ENCODE measurements at regions not wholly inside any gene's neighbourhood (a gene's known extent, or its start where the extent isn't known, plus 50 kb on each side); places are given as distances from the start of the nearest gene placed in this dataset.

DNA sequence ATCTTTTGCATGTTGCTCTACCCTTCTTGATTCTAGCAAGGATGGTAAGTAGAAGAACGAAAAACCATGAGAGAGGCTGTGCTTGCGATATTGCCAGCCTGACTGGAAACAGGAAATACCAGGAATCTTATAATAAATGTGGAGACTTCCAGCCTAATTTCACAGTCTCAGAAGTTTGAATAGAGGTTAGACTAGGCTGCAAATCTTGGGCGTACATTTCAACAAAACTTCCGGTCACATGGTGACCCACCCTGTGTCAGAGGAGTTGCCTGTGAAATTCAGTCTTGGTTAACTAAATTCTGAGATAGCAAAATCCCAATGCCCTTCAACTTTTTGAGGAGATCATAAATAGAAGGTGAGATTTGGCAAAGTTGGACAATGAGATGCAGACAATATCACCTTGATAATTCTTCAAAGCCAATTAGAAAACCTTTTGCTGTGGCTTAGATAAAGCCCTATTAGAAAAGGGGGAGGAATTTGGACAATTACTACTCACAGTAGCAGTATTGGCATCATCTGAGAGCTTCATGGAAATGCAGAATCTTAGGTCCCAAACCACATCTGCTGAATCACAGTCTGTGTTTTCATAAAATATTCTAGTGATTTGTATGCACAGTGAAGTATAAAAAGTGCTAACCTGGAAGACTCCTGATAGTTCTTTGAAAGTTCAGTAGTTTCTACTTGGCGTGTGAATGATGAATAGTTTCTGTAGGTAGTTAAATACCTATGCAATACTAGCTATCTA, 262.0 kb upstream of the JAG1 start:
- peaks cover 2% of the 10 kb centered on the region for H3K4me1 ChIP-seq (ENCODE audit: control insufficient read depth, insufficient read depth, low read depth, low read length)
- no peak overlapping the region for H3K27ac ChIP-seq (ENCODE audit: low read length, poor library complexity, severe bottlenecking)
- no peak overlapping the region for H2BK5ac ChIP-seq (ENCODE audit: low read depth, low read length, poor library complexity, severe bottlenecking)
- no peak overlapping the region for H3K14ac ChIP-seq (ENCODE audit: low read length in 2 of 2)
- no peaks in the 10 kb centered on the region for H3K79me1 ChIP-seq (replicated peaks; ENCODE audit: low read length, poor library complexity, severe bottlenecking)
- WGBS, result 88% methylated on average over 5 of the region's 5 CpGs
- H3K9me3 ChIP-seq (ENCODE audit: control insufficient read depth, low read length), result no peaks in the 10 kb centered on the region
- H2BK120ac ChIP-seq (ENCODE audit: low read depth, low read length), result no peak overlapping the region
- H3K4ac ChIP-seq (ENCODE audit: low read depth in 1 of 2, low read length in 2 of 2), result no peak overlapping the region
- no peak overlapping the region for H2BK15ac ChIP-seq (ENCODE audit: low read depth, poor library complexity, severe bottlenecking)
- no peaks in the 10 kb centered on the region for H3K36me3 ChIP-seq (ENCODE audit: control insufficient read depth in 1 of 2, insufficient read depth in 2 of 2, low read depth in 1 of 2, low read length in 2 of 2)
- H3K4me3 ChIP-seq (ENCODE audit: insufficient read depth in 1 of 2, low read depth in 1 of 2, low read length in 2 of 2), result no peak overlapping the region
- H2AFZ ChIP-seq (ENCODE audit: low read depth, low read length), result no peak overlapping the region
- H3K23ac ChIP-seq (ENCODE audit: low read length in 2 of 2), result no peak overlapping the region
- no peak overlapping the region for H2BK12ac ChIP-seq (ENCODE audit: low read length in 2 of 2)
- H3K18ac ChIP-seq (ENCODE audit: low read depth in 1 of 2, low read length in 2 of 2), result no peak overlapping the region
- no peak overlapping the region for H3K4me2 ChIP-seq (ENCODE audit: low read length, poor library complexity, severe bottlenecking)
- no peak overlapping the region for H4K8ac ChIP-seq (ENCODE audit: low read length)
- no peaks in the 10 kb centered on the region for H3K27me3 ChIP-seq (ENCODE audit: control insufficient read depth in 1 of 2, insufficient read depth in 1 of 2, low read length in 2 of 2)
- H4K91ac ChIP-seq (ENCODE audit: low read length), result no peak overlapping the region
- no peak overlapping the region for H3K9ac ChIP-seq (ENCODE audit: low read length)
- DNase-seq, result no peak
- no peak overlapping the region for H2AK5ac ChIP-seq (ENCODE audit: low read length, severe bottlenecking)

DNA sequence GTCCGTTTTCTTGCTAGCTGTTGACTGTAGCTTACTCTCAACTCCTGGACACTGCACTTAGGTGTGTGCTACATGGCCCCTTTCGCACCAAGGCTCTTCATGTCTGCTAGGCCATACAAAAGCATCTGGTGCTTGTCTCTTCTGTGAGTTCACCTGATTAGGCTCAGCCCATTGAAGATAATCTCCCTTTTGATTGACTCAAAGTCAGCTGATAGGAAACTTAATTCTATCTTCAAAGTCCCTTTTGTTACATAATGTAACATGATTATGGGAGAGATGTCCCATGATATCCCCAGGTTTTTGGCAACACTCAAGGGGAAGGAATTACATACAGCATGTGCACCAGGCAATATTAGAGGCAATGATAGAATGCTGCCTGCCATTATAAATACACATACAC, 263.0 kb upstream of the JAG1 start:
- H4K8ac ChIP-seq (ENCODE audit: low read length), result no peak overlapping the region
- H3K18ac ChIP-seq (ENCODE audit: low read depth in 1 of 2, low read length in 2 of 2), result no peak overlapping the region
- no peaks in the 10 kb centered on the region for H3K27me3 ChIP-seq (ENCODE audit: control insufficient read depth in 1 of 2, insufficient read depth in 1 of 2, low read length in 2 of 2)
- no peak overlapping the region for H2BK12ac ChIP-seq (ENCODE audit: low read length in 2 of 2)
- no peak overlapping the region for H2BK5ac ChIP-seq (ENCODE audit: low read depth, low read length, poor library complexity, severe bottlenecking)
- H3K36me3 ChIP-seq (ENCODE audit: control insufficient read depth in 1 of 2, insufficient read depth in 2 of 2, low read depth in 1 of 2, low read length in 2 of 2), result no peaks in the 10 kb centered on the region
- H3K14ac ChIP-seq (ENCODE audit: low read length in 2 of 2), result no peak overlapping the region
- H2AFZ ChIP-seq (ENCODE audit: low read depth, low read length), result no peak overlapping the region
- H2BK120ac ChIP-seq (ENCODE audit: low read depth, low read length), result no peak overlapping the region
- peaks cover 2% of the 10 kb centered on the region for H3K4me1 ChIP-seq (ENCODE audit: control insufficient read depth, insufficient read depth, low read depth, low read length)
- H3K9me3 ChIP-seq (ENCODE audit: control insufficient read depth, low read length), result no peaks in the 10 kb centered on the region
- H2AK5ac ChIP-seq (ENCODE audit: low read length, severe bottlenecking), result no peak overlapping the region
- no peak overlapping the region for H3K9ac ChIP-seq (ENCODE audit: low read length)
- H3K79me1 ChIP-seq (replicated peaks; ENCODE audit: low read length, poor library complexity, severe bottlenecking), result no peaks in the 10 kb centered on the region
- 84% methylated on average over 2 of the region's 2 CpGs for WGBS
- H4K91ac ChIP-seq (ENCODE audit: low read length), result no peak overlapping the region
- no peak overlapping the region for H3K4ac ChIP-seq (ENCODE audit: low read depth in 1 of 2, low read length in 2 of 2)
- no peak for DNase-seq
- H3K27ac ChIP-seq (ENCODE audit: low read length, poor library complexity, severe bottlenecking), result no peak overlapping the region
- H3K4me3 ChIP-seq (ENCODE audit: insufficient read depth in 1 of 2, low read depth in 1 of 2, low read length in 2 of 2), result no peak overlapping the region
- H3K23ac ChIP-seq (ENCODE audit: low read length in 2 of 2), result no peak overlapping the region
- no peak overlapping the region for H2BK15ac ChIP-seq (ENCODE audit: low read depth, poor library complexity, severe bottlenecking)
- no peak overlapping the region for H3K4me2 ChIP-seq (ENCODE audit: low read length, poor library complexity, severe bottlenecking)

DNA sequence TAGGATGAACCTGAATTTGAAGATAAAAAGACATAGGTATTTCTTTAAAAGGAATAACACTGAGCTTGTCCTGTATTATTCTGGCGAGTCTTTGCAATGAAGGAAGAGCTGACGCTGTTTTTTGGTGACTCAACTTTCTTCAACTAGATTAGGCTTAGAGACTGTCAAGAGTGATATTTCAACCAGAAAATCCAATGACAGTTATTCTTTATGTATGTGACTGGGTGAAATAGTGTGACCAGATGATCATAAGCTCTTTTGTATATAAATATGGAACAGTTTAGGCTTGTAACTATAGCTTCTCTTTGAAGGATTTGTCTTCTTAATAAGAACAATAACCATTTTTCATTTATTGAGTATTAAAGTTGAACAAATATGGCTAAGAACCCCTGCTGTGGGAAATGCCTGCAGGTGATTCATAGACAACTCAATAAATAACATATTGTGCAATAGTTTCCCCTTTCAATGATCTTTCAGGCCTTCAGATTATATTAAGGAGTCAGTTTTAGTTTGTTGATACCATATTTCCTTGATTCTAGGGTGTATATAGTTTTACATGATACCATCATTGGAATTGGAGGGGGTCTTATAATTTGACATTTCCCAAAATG, 265.6 kb upstream of the JAG1 start:
- H3K14ac ChIP-seq (ENCODE audit: low read length in 2 of 2), result no peak overlapping the region
- H3K36me3 ChIP-seq (ENCODE audit: control insufficient read depth in 1 of 2, insufficient read depth in 2 of 2, low read depth in 1 of 2, low read length in 2 of 2), result no peaks in the 10 kb centered on the region
- no peak for DNase-seq
- no peaks in the 10 kb centered on the region for H3K27me3 ChIP-seq (ENCODE audit: control insufficient read depth in 1 of 2, insufficient read depth in 1 of 2, low read length in 2 of 2)
- no peak overlapping the region for H4K8ac ChIP-seq (ENCODE audit: low read length)
- no peak overlapping the region for H3K4ac ChIP-seq (ENCODE audit: low read depth in 1 of 2, low read length in 2 of 2)
- WGBS, result 93% methylated on average over 2 of the region's 2 CpGs
- H3K18ac ChIP-seq (ENCODE audit: low read depth in 1 of 2, low read length in 2 of 2), result no peak overlapping the region
- H3K27ac ChIP-seq (ENCODE audit: low read length, poor library complexity, severe bottlenecking), result no peak overlapping the region
- H3K9ac ChIP-seq (ENCODE audit: low read length), result no peak overlapping the region
- no peaks in the 10 kb centered on the region for H3K9me3 ChIP-seq (ENCODE audit: control insufficient read depth, low read length)
- no peak overlapping the region for H3K4me2 ChIP-seq (ENCODE audit: low read length, poor library complexity, severe bottlenecking)
- no peak overlapping the region for H2BK120ac ChIP-seq (ENCODE audit: low read depth, low read length)
- no peak overlapping the region for H2AFZ ChIP-seq (ENCODE audit: low read depth, low read length)
- peaks cover 2% of the 10 kb centered on the region for H3K4me1 ChIP-seq (ENCODE audit: control insufficient read depth, insufficient read depth, low read depth, low read length)
- no peak overlapping the region for H2AK5ac ChIP-seq (ENCODE audit: low read length, severe bottlenecking)
- no peak overlapping the region for H3K4me3 ChIP-seq (ENCODE audit: insufficient read depth in 1 of 2, low read depth in 1 of 2, low read length in 2 of 2)
- H3K23ac ChIP-seq (ENCODE audit: low read length in 2 of 2), result no peak overlapping the region
- H3K79me1 ChIP-seq (replicated peaks; ENCODE audit: low read length, poor library complexity, severe bottlenecking), result no peaks in the 10 kb centered on the region
- H2BK12ac ChIP-seq (ENCODE audit: low read length in 2 of 2), result no peak overlapping the region
- H4K91ac ChIP-seq (ENCODE audit: low read length), result no peak overlapping the region
- H2BK5ac ChIP-seq (ENCODE audit: low read depth, low read length, poor library complexity, severe bottlenecking), result no peak overlapping the region
- no peak overlapping the region for H2BK15ac ChIP-seq (ENCODE audit: low read depth, poor library complexity, severe bottlenecking)

DNA sequence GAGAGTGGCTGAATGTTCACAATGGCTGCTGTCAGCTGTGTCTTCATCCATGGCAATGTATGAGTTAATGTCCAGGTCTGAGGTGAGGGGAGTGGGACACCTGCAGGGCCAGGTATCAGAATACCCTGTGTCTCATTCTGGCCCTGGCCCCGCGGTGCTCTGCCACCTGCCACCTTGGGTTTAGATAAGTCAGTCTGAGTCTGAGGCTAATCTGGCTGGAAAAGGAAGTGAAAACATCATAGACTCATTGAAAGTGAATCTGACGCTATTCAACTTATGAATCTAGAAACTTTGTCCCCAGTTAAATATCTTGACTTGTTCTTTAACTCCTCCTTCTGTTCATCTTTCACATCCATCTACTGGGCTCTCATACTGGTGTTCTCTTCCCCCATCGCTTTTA, 267.1 kb upstream of the JAG1 start:
- Histone ChIP-seq H3K27me3 (ENCODE audit: control insufficient read depth in 1 of 2, insufficient read depth in 1 of 2, low read length in 2 of 2) (no peaks in the 10 kb centered on the region), H2BK5ac (ENCODE audit: low read depth, low read length, poor library complexity, severe bottlenecking) (no peak overlapping the region), H3K9me3 (ENCODE audit: control insufficient read depth, low read length) (no peaks in the 10 kb centered on the region), H3K14ac (ENCODE audit: low read length in 2 of 2) (no peak overlapping the region), H4K8ac (ENCODE audit: low read length) (no peak overlapping the region), H3K79me1 (replicated peaks; ENCODE audit: low read length, poor library complexity, severe bottlenecking) (no peaks in the 10 kb centered on the region), H3K4me2 (ENCODE audit: low read length, poor library complexity, severe bottlenecking) (no peak overlapping the region), H3K27ac (ENCODE audit: low read length, poor library complexity, severe bottlenecking) (no peak overlapping the region), H3K4ac (ENCODE audit: low read depth in 1 of 2, low read length in 2 of 2) (no peak overlapping the region), H2AK5ac (ENCODE audit: low read length, severe bottlenecking) (no peak overlapping the region), H3K18ac (ENCODE audit: low read depth in 1 of 2, low read length in 2 of 2) (no peak overlapping the region), H2BK12ac (ENCODE audit: low read length in 2 of 2) (no peak overlapping the region), H2BK15ac (ENCODE audit: low read depth, poor library complexity, severe bottlenecking) (no peak overlapping the region), H3K4me1 (ENCODE audit: control insufficient read depth, insufficient read depth, low read depth, low read length) (peaks cover 2% of the 10 kb centered on the region), H2BK120ac (ENCODE audit: low read depth, low read length) (no peak overlapping the region), H3K36me3 (ENCODE audit: control insufficient read depth in 1 of 2, insufficient read depth in 2 of 2, low read depth in 1 of 2, low read length in 2 of 2) (no peaks in the 10 kb centered on the region), H3K9ac (ENCODE audit: low read length) (no peak overlapping the region), H3K23ac (ENCODE audit: low read length in 2 of 2) (no peak overlapping the region), H2AFZ (ENCODE audit: low read depth, low read length) (no peak overlapping the region), H4K91ac (ENCODE audit: low read length) (no peak overlapping the region), H3K4me3 (ENCODE audit: insufficient read depth in 1 of 2, low read depth in 1 of 2, low read length in 2 of 2) (no peak overlapping the region)
- WGBS, result 79% methylated on average over 4 of the region's 4 CpGs
- no peak for DNase-seq

Data from mesenchymal stem cell (in vitro differentiated cells and primary cell).